Natural killer cell (primary cell): ENCODE measurements at regions not wholly inside any gene's neighbourhood (a gene's known extent, or its start where the extent isn't known, plus 50 kb on each side); places are given as distances from the start of the nearest gene placed in this dataset.

Source experiments
- ATAC-seq, 3 donors: fragments of 150-1000 bp in 2 of 3; fragments of 200-7000 bp in 1 of 3; cut with Tn5 transposase; 1 replicate in 1 of 3; 2 replicates in 2 of 3; pipeline ENCODE4 v1.10.0; 2021; ENCODE audit warnings: mild to moderate bottlenecking in 2 of 3, moderate library complexity in 2 of 3
- DNase-seq, 2 donors: peaks; one replicate each; pipeline versions ENCODE4 v3.0.0 to v3.0.0-alpha.2; 2013 to 2021; ENCODE audit warnings: mixed read lengths in 1 of 2
- H3K27ac ChIP-seq: one replicate; pipeline ENCODE4 v1.5.1; 2013; ENCODE audit warnings: mild to moderate bottlenecking, low read length
- H3K27me3 ChIP-seq: one replicate; pipeline ENCODE4 v1.6.1; 2013; ENCODE audit warnings: low read length; ENCODE audit not compliant: control insufficient read depth, insufficient read depth
- H3K36me3 ChIP-seq: one replicate; pipeline ENCODE4 v1.6.1; 2013; ENCODE audit warnings: low read length; ENCODE audit not compliant: control insufficient read depth, insufficient read depth
- H3K4me1 ChIP-seq: one replicate; pipeline ENCODE4 v1.6.1; 2013; ENCODE audit warnings: low read length; ENCODE audit not compliant: control insufficient read depth, insufficient read depth
- H3K4me3 ChIP-seq: one replicate; pipeline ENCODE4 v1.5.1; 2013; ENCODE audit warnings: low read length
- H3K9me3 ChIP-seq: one replicate; pipeline ENCODE4 v1.6.1; 2013; ENCODE audit warnings: low read length; ENCODE audit not compliant: control insufficient read depth, insufficient read depth
- H3K27ac Mint-ChIP-seq, 2 donors: one replicate each; pipeline ENCODE4 v1.8.0; 2022; ENCODE audit warnings: mild to moderate bottlenecking in 2 of 2, mixed read lengths in 2 of 2, moderate library complexity in 1 of 2
- H3K27me3 Mint-ChIP-seq, 2 donors: one replicate each; pipeline ENCODE4 v1.8.0; 2022; ENCODE audit warnings: low read depth in 2 of 2, mixed read lengths in 2 of 2
- H3K36me3 Mint-ChIP-seq: one replicate; pipeline ENCODE4 v1.8.0; 2022; ENCODE audit warnings: mixed read lengths
- H3K4me1 Mint-ChIP-seq, 2 donors: one replicate each; pipeline ENCODE4 v1.8.0; 2022; ENCODE audit warnings: mixed read lengths in 2 of 2
- H3K4me3 Mint-ChIP-seq: one replicate; pipeline ENCODE4 v1.8.0; 2022; ENCODE audit warnings: mild to moderate bottlenecking, moderate library complexity, mixed read lengths
- H3K9me3 Mint-ChIP-seq, 2 donors: one replicate each; pipeline ENCODE4 v1.8.0; 2022; ENCODE audit warnings: mixed read lengths in 2 of 2
- WGBS: methylation state at CpG from one replicate; pipeline ENCODE4 v1.1.7; 2013; ENCODE audit warnings: missing lambda C conversion rate; ENCODE audit not compliant: insufficient coverage; 5-methylcytosine and 5-hydroxymethylcytosine counted together
- intact Hi-C: fragments of 100-400 bp; cut with micrococcal nuclease; formaldehyde crosslinking; loops from one replicate; pipeline ENCODE4 v1.14.2; 2022
- TF ChIP-seq, protein P1 (sequence below): fragments of 200-600 bp; IDR thresholded peaks from one replicate; pipeline ENCODE4 v1.8.0; 2022; ENCODE audit warnings: antibody characterized with exemption

DNA sequence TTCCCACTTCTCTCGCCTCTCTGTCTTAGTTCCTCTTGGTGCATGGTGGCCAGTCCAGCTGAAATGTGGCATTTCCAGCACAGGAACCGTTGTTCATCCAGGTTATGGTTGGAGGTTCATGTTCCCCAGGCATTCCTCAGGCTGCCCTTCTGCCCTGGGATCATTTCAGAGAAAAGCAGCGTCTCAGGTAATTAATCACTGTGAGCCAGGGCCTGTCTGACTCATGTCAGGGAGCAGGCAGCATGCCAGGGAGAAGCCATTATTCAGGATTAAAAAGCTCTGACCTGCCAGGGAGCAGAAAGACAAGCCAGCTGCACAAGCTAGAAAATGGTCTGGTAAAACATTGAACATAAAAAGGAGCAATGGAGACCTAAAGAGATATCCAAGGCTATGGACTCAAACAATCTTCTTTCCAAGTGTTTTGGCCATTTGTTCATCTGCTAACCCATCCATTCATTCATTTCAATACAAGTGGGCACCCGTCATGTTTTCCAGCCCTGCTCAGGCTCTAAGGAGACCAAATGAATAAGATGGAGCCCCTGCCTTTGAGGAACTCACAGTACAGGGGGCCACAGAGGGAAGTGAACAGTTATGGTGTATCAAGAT is 241.4 kb downstream of the DRD1 start:
- no peaks in the 10 kb centered on the region for H3K9me3 ChIP-seq
- 62% methylated on average over 4 of the region's 4 CpGs for WGBS
- no peak overlapping the region for H3K4me3 ChIP-seq
- no peaks in the 10 kb centered on the region for H3K36me3 ChIP-seq
- no peaks in the 10 kb centered on the region for H3K27me3 ChIP-seq
- DNase-seq: no peak
- Mint-ChIP-seq H3K27ac (no peak overlapping the region), H3K36me3 (no peaks in the 10 kb centered on the region), H3K27me3 (peaks cover 14 to 15% of the 10 kb centered on the region in 2 donors), H3K4me1 (no peaks in the 10 kb centered on the region), H3K4me3 (no peak overlapping the region), H3K9me3 (peaks cover 0 to 2% of the 10 kb centered on the region in 2 donors)
- intact Hi-C loops: no loop called here
- no peak for ATAC-seq
- H3K27ac ChIP-seq: no peak overlapping the region
- TF ChIP-seq, protein P1, sequence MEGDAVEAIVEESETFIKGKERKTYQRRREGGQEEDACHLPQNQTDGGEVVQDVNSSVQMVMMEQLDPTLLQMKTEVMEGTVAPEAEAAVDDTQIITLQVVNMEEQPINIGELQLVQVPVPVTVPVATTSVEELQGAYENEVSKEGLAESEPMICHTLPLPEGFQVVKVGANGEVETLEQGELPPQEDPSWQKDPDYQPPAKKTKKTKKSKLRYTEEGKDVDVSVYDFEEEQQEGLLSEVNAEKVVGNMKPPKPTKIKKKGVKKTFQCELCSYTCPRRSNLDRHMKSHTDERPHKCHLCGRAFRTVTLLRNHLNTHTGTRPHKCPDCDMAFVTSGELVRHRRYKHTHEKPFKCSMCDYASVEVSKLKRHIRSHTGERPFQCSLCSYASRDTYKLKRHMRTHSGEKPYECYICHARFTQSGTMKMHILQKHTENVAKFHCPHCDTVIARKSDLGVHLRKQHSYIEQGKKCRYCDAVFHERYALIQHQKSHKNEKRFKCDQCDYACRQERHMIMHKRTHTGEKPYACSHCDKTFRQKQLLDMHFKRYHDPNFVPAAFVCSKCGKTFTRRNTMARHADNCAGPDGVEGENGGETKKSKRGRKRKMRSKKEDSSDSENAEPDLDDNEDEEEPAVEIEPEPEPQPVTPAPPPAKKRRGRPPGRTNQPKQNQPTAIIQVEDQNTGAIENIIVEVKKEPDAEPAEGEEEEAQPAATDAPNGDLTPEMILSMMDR: no peak
- H3K4me1 ChIP-seq: no peaks in the 10 kb centered on the region

DNA sequence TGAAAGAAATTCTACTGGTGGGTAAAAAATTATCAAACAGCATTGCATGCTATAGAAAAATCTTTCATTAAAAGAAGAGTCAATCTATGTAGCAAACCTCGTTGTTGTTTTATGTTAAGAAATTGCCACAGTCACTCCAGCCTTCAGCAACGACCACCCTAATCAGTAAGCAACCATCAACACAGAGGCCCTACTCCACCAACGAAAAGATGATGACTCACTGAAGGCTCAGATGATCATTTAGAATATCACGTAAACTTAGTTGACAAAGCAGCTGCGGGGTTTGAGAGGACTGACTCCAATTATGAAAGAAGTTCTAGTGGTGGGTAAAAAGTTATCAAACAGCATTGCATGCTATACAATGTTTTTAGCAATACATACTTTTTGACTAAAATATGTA is 242.6 kb downstream of the DRD1 start:
- Histone ChIP-seq H3K27me3 (no peaks in the 10 kb centered on the region), H3K4me1 (no peaks in the 10 kb centered on the region), H3K27ac (no peak overlapping the region), H3K4me3 (no peak overlapping the region), H3K9me3 (no peaks in the 10 kb centered on the region), H3K36me3 (no peaks in the 10 kb centered on the region)
- intact Hi-C loops: no loop called here
- DNase-seq (no peak), ATAC-seq (no peak)
- H3K36me3 Mint-ChIP-seq: no peaks in the 10 kb centered on the region
- H3K4me3 Mint-ChIP-seq: no peak overlapping the region
- WGBS: 71% methylated on average over 2 of the region's 5 CpGs
- no peaks in the 10 kb centered on the region for H3K4me1 Mint-ChIP-seq
- peaks cover 0 to 2% of the 10 kb centered on the region in 2 donors for H3K9me3 Mint-ChIP-seq
- H3K27ac Mint-ChIP-seq: no peak overlapping the region
- TF ChIP-seq, protein P1: no peak
- H3K27me3 Mint-ChIP-seq: peaks cover 6 to 15% of the 10 kb centered on the region in 2 donors

DNA sequence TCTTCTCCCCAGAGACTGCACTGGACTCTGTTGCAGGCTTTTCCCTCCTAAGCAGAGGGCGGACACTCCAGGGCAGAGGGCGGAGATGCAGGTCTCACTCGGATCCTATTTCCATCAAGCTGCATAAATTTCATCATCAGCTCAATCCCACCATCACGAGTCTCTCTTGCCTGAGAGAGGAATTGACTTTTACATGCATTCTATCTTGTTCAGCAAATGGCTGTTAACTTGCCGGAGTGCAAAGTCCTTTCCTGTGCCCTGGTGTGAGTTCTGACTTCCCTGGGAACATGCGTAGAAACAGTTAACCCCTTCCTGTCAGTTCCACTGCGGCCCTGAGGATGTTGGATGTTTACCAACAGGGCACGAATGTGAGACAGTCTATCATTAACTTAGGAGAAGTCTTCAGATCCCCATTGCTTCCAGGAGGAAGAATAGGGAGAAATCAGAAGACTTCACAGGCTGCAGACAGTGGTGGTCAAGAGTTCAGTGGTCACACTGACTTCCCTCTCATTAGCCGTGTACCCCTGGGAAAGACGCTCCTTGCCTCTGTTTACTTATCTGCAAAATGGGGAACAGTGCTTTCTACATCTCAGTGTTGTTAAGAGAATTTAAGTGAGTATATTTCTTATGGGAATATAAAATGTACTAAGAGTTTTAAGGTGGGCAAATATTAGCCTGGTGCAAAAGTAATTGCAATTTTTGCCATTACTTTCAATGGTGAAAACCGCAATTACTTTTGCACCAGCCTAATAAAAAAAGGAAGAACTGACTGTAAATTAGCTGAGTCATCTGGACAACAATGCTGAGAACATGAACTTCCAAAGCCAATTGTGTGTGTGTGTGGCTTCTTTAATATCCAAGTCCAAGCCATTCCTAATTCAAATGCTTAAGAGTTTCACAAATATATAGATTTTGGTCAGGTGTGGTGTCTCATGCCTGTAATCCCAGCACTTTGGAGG is 248.0 kb downstream of the DRD1 start:
- no peaks in the 10 kb centered on the region for H3K36me3 Mint-ChIP-seq
- 61% methylated on average over 11 of the region's 11 CpGs for WGBS
- H3K4me1 Mint-ChIP-seq: no peaks in the 10 kb centered on the region

More for the DNA sequence above, 248.0 kb downstream of the DRD1 start:
- Mint-ChIP-seq H3K9me3 (peaks cover 0 to 2% of the 10 kb centered on the region in 2 donors), H3K27ac (no peak overlapping the region), H3K4me3 (no peak overlapping the region), H3K27me3 (peaks cover 2 to 6% of the 10 kb centered on the region in 2 donors)
- intact Hi-C loops: no loop called here
- Histone ChIP-seq H3K27ac (no peak overlapping the region), H3K4me1 (no peaks in the 10 kb centered on the region), H3K36me3 (no peaks in the 10 kb centered on the region), H3K9me3 (no peaks in the 10 kb centered on the region), H3K4me3 (no peak overlapping the region), H3K27me3 (no peaks in the 10 kb centered on the region)
- no peak for ATAC-seq
- TF ChIP-seq, protein P1: no peak
- DNase-seq: no peak
